ENCODE measurements at regions not wholly inside any gene's neighbourhood (a gene's known extent, or its start where the extent isn't known, plus 50 kb on each side); places are given as distances from the start of the nearest gene placed in this dataset.

GRCh38 chrX:34381241-34381640 lies 249.1 kb upstream of the FAM47A start:
- no TSS peak for BruUV-seq (replicated peaks)
- no peaks in the 10 kb centered on the region for H3K4me1 ChIP-seq (ENCODE audit: control insufficient read depth, extremely low read depth, insufficient read depth, low read length)
- DNase-seq (ENCODE audit: low read depth, low spot score) (no peak), FAIRE-seq (no peak)
- no peaks in the 10 kb centered on the region for H3K27me3 ChIP-seq (ENCODE audit: control insufficient read depth in 2 of 2, insufficient read depth in 2 of 2, low read length in 2 of 2)
- CTCF ChIA-PET = no interaction called here
- H4K20me1 ChIP-seq (replicated peaks; ENCODE audit: control insufficient read depth, extremely low read depth, insufficient read depth, low read length) = no peaks in the 10 kb centered on the region
- POLR2A ChIA-PET = no interaction called here
- no peak overlapping the region for H3K9ac ChIP-seq (replicated peaks; ENCODE audit: extremely low read depth, insufficient read depth, low read length)
- H3K9me3 ChIP-seq (replicated peaks; ENCODE audit: control insufficient read depth, insufficient read depth, low read length) = no peaks in the 10 kb centered on the region
- no peak overlapping the region for H3K4me3 ChIP-seq (replicated peaks in 1 of 3; ENCODE audit: insufficient read depth in 1 of 3, low read depth in 1 of 3, low read length in 3 of 3)
- intact Hi-C loops (cut with micrococcal nuclease) = no loop called here
- no peaks in the 10 kb centered on the region for H3K36me3 ChIP-seq (ENCODE audit: control insufficient read depth in 2 of 2, extremely low read depth in 1 of 2, insufficient read depth in 2 of 2, low read length in 2 of 2)
- no peak overlapping the region for H3K4me2 ChIP-seq (ENCODE audit: insufficient read depth, low read length)
- no peaks in the 10 kb centered on the region for H3K79me2 ChIP-seq (ENCODE audit: control insufficient read depth, insufficient read depth, low read length)
- no peak overlapping the region for H2AFZ ChIP-seq (ENCODE audit: low read depth, low read length)
- dilution Hi-C loops (cut with MboI; ENCODE audit: extremely low pct_ligation_motif_present, low sequenced_read_pairs) = no loop called here
- H3K9me1 ChIP-seq (replicated peaks; ENCODE audit: control insufficient read depth, extremely low read depth, insufficient read depth, low read length) = no peaks in the 10 kb centered on the region
- no peak overlapping the region for H3K27ac ChIP-seq (ENCODE audit: insufficient read depth, low read depth, low read length)
- no peak for TF ChIP-seq POLR2AphosphoS5 (IDR thresholded peaks at IDR 0.05; ENCODE audit: insufficient read depth, low read depth, low read length)
- no peak for TF ChIP-seq FOS (IDR thresholded peaks at IDR 0.05; ENCODE audit: borderline replicate concordance, insufficient read depth, low read length)
- no peak for TF ChIP-seq POLR2A (IDR thresholded peaks at IDR 0.05; ENCODE audit: low read depth, low read length)
- no peak for TF ChIP-seq JUN (IDR thresholded peaks at IDR 0.05; ENCODE audit: borderline replicate concordance, insufficient read depth, insufficient read length, low read depth)
- TF ChIP-seq MAX (IDR thresholded peaks at IDR 0.05; ENCODE audit: insufficient read depth, insufficient read length) = no peak
- no peak for TF ChIP-seq GATA2 (IDR thresholded peaks at IDR 0.05; ENCODE audit: insufficient read depth, insufficient read length, low read depth, low read length)
- TF ChIP-seq MYC (IDR thresholded peaks at IDR 0.05; ENCODE audit: low read depth, low read length) = no peak
- TF ChIP-seq, protein P1, sequence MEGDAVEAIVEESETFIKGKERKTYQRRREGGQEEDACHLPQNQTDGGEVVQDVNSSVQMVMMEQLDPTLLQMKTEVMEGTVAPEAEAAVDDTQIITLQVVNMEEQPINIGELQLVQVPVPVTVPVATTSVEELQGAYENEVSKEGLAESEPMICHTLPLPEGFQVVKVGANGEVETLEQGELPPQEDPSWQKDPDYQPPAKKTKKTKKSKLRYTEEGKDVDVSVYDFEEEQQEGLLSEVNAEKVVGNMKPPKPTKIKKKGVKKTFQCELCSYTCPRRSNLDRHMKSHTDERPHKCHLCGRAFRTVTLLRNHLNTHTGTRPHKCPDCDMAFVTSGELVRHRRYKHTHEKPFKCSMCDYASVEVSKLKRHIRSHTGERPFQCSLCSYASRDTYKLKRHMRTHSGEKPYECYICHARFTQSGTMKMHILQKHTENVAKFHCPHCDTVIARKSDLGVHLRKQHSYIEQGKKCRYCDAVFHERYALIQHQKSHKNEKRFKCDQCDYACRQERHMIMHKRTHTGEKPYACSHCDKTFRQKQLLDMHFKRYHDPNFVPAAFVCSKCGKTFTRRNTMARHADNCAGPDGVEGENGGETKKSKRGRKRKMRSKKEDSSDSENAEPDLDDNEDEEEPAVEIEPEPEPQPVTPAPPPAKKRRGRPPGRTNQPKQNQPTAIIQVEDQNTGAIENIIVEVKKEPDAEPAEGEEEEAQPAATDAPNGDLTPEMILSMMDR (IDR thresholded peaks at IDR 0.05; ENCODE audit: extremely low read depth in 1 of 2, insufficient read depth in 1 of 2, low read depth in 1 of 2, low read length in 2 of 2) = no peak
- TF ChIP-seq EZH2 (IDR thresholded peaks at IDR 0.05; ENCODE audit: borderline replicate concordance, low read depth, low read length, severe bottlenecking) = no peak

All from endothelial cell of umbilical vein (primary cell).